ENCODE measurements at regions not wholly inside any gene's neighbourhood (a gene's known extent, or its start where the extent isn't known, plus 50 kb on each side); places are given as distances from the start of the nearest gene placed in this dataset.
"Not testable (repeated sequence)": the region's sequence is repeated elsewhere in the genome, so short reads cannot be mapped to it uniquely, and the experiment has no call there.

DNA sequence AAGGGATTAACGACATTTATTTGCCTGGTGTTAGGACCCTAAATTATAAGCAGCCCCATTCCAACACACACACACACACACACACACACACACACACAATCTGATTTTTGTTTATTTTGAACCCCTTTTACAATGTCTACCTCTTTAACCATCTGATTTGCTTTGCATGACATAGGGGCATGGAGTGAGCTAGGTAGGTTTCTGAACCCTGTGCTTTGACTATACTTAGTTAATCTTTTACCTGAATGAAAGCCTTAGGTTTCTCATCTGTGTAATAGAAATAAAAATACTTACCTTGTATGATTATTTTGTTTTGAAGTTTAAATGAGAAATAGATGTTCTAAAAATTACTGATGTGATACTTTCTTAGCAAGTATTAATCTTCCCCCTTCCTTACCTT is 94.7 kb upstream of the FOLH1 start:
- no peak for DNase-seq

DNA sequence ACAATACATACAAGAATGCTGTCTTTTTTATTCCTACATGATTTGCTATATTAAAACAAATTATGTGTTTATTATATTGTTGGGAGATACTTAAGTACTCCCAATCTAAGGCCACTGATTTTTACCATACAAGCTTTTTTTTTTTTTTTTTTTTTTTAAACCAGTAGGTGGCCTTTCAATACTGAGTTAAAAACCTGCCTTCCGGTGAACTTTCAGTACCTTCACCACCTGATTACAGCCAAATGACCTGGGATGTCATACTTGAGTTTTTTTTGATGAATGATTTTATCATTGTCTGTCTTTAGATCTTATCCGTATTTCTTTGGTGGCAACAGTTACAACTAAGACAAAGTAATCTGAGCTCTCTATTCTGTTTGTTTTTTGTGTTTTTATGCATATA is 94.0 kb upstream of the FOLH1 start:
- DNase-seq, result no peak

DNA sequence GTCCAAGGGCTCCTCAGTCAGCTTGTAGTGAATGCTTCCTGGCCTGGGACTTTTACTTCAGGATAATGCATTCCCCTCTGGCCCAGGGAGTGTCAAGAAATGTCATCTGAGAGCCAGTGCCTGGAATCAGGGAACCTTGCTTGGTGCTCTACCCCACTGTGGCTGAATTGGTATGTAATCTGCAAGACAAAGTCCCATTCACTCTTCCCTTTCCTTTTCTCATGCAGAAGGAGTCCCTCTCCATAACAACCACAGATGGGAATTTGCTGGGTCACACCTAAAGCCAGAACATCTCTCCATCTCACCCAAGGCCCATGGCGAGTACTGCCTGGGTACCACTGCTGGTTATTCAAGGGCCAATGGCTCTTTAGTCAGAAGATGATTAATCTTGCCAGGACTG is 89.6 kb upstream of the FOLH1 start:
- DNase-seq, result not testable (repeated sequence)

DNA sequence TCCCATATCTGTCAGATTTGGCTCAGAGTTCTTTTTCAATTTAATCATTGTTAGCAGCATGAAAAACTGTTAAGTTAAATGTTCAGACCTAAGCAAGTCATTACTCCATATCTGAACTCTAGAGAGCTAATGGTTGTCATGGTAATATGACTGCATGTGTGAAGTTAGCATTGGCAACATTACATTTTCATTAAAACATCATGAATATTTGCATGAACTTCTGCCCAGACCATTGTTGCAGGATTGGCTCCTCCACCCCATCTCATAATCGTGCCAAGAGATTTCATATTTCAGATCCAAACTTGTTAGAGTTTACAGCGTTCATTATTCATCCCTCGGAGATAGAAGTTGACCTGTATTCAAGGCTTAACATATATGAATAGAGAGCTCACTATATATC is 75.5 kb upstream of the FOLH1 start:
- not testable (repeated sequence) for DNase-seq

DNA sequence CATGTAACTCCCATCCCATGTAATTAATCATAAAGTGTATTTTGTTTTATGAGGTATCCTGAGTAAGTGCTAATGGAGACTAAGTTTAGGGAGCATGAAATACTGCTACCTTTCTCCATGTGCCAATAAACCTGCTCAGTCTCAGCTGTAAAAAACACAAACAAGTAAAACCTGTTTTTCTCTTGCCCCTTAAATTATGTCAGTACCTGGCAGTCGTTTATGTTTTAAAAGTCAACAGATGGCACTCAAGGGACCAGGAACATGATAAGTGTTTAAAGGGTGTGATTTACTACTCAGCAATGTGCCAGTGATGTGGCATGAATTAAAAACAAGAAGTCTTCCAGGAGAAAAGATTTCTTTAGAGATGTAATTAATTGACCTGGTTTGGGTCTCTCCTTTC is 74.9 kb upstream of the FOLH1 start:
- DNase-seq, result peak; percentile 30

DNA sequence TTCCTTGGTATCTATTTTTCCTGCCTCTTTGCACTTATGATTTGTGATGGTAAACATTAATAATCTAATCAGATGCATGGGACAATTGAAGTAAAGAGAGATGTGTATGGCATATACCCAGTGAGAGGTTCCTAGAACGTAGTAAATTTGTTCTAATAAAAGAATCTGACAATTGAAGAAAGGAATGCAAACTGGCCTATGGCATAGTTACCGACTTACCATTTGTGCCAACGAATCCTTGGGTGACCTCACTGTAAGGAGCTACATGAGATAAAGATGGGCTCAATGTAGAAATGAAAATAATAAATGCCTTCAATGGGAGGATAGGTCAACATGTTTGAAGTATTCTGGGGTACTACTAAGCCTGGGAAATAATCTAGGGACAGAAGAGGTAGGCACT is 73.7 kb upstream of the FOLH1 start:
- DNase-seq, result not testable (repeated sequence)

DNA sequence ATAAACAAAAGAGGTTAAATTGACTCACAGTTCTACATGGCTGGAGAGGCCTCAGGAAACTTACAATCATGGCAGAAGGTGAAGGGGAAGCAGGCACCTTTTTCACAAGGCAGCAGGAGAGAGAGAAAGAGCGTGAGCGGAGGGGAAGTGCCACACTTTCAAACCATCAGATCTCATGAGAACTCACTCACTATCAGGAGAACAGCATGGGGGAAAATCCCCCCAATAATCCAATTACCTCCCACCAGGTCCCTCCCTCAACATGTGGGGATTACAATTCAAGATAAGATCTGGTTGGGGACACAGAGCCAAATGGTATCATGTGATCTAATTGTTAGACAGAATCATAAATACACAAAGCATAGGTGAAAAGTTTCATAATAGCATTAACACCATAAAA is 69.5 kb upstream of the FOLH1 start:
- DNase-seq, result not testable (repeated sequence)
